ENCODE measurements at regions not wholly inside any gene's neighbourhood (a gene's known extent, or its start where the extent isn't known, plus 50 kb on each side); places are given as distances from the start of the nearest gene placed in this dataset.

- no peaks in the 10 kb centered on the region for H3K36me3 ChIP-seq
- no peak overlapping the region for H3K27ac ChIP-seq
- no peaks in the 10 kb centered on the region for H3K27me3 ChIP-seq (ENCODE audit: low read depth)
- no peak overlapping the region for H3K4me3 ChIP-seq
- intact Hi-C loops (cut with DNase I), result no loop called here
- peaks cover 7% of the 10 kb centered on the region for H3K9me3 ChIP-seq
- H3K4me1 ChIP-seq, result no peaks in the 10 kb centered on the region
- ATAC-seq, result no peak
- no peak for TF ChIP-seq CTCF (IDR thresholded peaks at IDR 0.05)
- DNase-seq, result no peak
These were observed 324.8 kb upstream of the PCDH9 start for GRCh38 chr13:67554746-67555452.

- no peaks in the 10 kb centered on the region for H3K27me3 ChIP-seq (ENCODE audit: low read depth)
- no peak overlapping the region for H3K27ac ChIP-seq
- H3K9me3 ChIP-seq, result peaks cover 7% of the 10 kb centered on the region
- H3K4me1 ChIP-seq, result no peaks in the 10 kb centered on the region
- H3K4me3 ChIP-seq, result no peak overlapping the region
- no peak for ATAC-seq
- DNase-seq, result no peak
- H3K36me3 ChIP-seq, result no peaks in the 10 kb centered on the region
- intact Hi-C loops (cut with DNase I), result no loop called here
- no peak for TF ChIP-seq CTCF (IDR thresholded peaks at IDR 0.05)
These were observed 324.1 kb upstream of the PCDH9 start for GRCh38 chr13:67554286-67554685.

GRCh38 chr13:67549331-67549730 lies 319.2 kb upstream of the PCDH9 start:
- H3K4me1 ChIP-seq, result no peaks in the 10 kb centered on the region
- H3K27me3 ChIP-seq (ENCODE audit: low read depth), result no peaks in the 10 kb centered on the region
- no peak for DNase-seq
- no peak overlapping the region for H3K27ac ChIP-seq
- intact Hi-C loops (cut with DNase I), result no loop called here
- no peak overlapping the region for H3K4me3 ChIP-seq
- TF ChIP-seq CTCF (IDR thresholded peaks at IDR 0.05), result no peak
- no peaks in the 10 kb centered on the region for H3K36me3 ChIP-seq
- no peaks in the 10 kb centered on the region for H3K9me3 ChIP-seq
- ATAC-seq, result no peak

GRCh38 chr13:67538906-67539305 lies 308.8 kb upstream of the PCDH9 start:
- ATAC-seq, result no peak
- intact Hi-C loops (cut with DNase I), result no loop called here
- H3K36me3 ChIP-seq, result no peaks in the 10 kb centered on the region
- H3K9me3 ChIP-seq, result no peaks in the 10 kb centered on the region
- no peaks in the 10 kb centered on the region for H3K27me3 ChIP-seq (ENCODE audit: low read depth)
- DNase-seq, result no peak
- no peak overlapping the region for H3K27ac ChIP-seq
- H3K4me1 ChIP-seq, result no peaks in the 10 kb centered on the region
- H3K4me3 ChIP-seq, result no peak overlapping the region
- TF ChIP-seq CTCF (IDR thresholded peaks at IDR 0.05), result no peak

- Histone ChIP-seq H3K36me3 (no peaks in the 10 kb centered on the region), H3K4me3 (no peak overlapping the region), H3K27ac (no peak overlapping the region), H3K9me3 (no peaks in the 10 kb centered on the region), H3K27me3 (ENCODE audit: low read depth) (no peaks in the 10 kb centered on the region), H3K4me1 (no peaks in the 10 kb centered on the region)
- intact Hi-C loops (cut with DNase I), result no loop called here
- no peak for ATAC-seq
- DNase-seq, result no peak
- no peak for TF ChIP-seq CTCF (IDR thresholded peaks at IDR 0.05)
These were observed 290.8 kb upstream of the PCDH9 start for GRCh38 chr13:67520886-67521285.

Measured in lower lobe of right lung (tissue), 2 donors.